GM13976 (cell line): ENCODE measurements at regions not wholly inside any gene's neighbourhood (a gene's known extent, or its start where the extent isn't known, plus 50 kb on each side); places are given as distances from the start of the nearest gene placed in this dataset.

Source experiments
- DNase-seq: peaks from one replicate; pipeline ENCODE4 v3.0.0; 2012; ENCODE audit warnings: low spot score
- in situ Hi-C: fragments of 300-500 bp; cut with MboI; formaldehyde crosslinking; loops from one replicate; pipeline ENCODE4 v1.12.0; 2022; ENCODE audit warnings: low sequenced_read_pairs, mixed read lengths, inconsistent platforms; ENCODE audit not compliant: unreplicated experiment
- TF ChIP-seq, protein P1 (sequence below): IDR thresholded peaks from 2 replicates; pipeline ENCODE4 v1.5.1; 2012; ENCODE audit warnings: borderline replicate concordance, mild to moderate bottlenecking; ENCODE audit not compliant: insufficient read depth; ENCODE audit errors: extremely low read depth, missing control alignments, control extremely low read depth

DNA sequence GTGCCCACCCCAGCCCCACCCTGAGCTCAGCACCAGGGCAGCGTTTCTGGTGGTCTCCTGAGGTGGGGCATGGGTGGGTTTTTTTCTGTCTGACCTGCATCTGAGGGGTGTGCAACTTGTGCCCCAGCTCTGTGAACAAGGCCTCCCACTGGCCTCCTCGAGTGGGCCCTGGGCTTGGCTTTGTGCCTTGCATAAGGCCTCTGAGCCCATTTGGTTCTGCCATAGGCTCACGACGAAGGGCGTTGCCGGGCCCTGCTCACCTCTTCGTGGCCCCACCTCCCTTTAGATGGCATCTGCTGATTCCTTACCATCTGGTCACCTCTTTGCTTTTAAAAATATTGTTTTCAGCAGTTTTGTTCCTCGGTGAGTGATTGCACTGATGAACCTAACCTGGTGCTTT lies 127.1 kb upstream of the COL5A1 start:
- TF ChIP-seq, protein P1, sequence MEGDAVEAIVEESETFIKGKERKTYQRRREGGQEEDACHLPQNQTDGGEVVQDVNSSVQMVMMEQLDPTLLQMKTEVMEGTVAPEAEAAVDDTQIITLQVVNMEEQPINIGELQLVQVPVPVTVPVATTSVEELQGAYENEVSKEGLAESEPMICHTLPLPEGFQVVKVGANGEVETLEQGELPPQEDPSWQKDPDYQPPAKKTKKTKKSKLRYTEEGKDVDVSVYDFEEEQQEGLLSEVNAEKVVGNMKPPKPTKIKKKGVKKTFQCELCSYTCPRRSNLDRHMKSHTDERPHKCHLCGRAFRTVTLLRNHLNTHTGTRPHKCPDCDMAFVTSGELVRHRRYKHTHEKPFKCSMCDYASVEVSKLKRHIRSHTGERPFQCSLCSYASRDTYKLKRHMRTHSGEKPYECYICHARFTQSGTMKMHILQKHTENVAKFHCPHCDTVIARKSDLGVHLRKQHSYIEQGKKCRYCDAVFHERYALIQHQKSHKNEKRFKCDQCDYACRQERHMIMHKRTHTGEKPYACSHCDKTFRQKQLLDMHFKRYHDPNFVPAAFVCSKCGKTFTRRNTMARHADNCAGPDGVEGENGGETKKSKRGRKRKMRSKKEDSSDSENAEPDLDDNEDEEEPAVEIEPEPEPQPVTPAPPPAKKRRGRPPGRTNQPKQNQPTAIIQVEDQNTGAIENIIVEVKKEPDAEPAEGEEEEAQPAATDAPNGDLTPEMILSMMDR = no peak
- in situ Hi-C loops = no loop called here
- no peak for DNase-seq

DNA sequence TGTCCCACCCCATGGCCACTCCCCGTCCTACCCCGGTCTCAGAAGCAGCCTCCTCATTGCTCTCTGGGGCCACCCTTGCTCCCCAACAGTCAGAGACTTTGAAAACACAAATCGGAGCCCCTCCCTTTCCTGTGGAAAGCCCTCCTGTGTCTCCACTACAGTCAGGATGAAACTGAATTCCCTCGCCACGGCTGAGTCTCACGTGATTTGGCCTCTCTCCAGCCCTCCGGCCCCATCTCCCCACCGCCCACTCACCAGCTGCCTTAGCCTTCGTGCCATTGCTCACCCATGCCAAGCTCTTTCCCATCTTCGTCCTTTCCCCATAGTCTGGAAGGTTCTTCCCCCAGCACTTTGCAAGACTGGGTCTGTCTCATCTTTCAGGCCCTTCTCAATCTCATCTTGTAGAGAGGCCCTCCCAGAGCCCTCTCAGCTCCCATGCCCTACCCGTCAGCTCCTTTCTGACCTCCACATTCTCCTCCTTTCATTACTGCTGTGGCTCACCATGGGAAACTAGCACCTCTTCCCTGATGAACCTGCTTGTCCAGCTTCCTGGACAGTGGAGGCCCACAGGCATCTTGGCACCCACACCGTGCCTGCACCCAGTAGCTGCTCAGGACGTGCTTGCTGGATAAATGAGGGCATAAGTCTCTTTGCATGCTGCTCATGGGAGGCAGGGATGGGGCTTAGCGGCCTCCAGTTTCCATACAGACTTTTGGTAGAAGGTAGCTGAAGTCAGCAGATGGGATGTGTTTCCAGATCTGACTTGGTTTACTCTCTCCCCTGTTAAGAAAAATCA lies 126.4 kb upstream of the COL5A1 start:
- DNase-seq = no peak
- in situ Hi-C loops = no loop called here
- TF ChIP-seq, protein P1 = no peak

DNA sequence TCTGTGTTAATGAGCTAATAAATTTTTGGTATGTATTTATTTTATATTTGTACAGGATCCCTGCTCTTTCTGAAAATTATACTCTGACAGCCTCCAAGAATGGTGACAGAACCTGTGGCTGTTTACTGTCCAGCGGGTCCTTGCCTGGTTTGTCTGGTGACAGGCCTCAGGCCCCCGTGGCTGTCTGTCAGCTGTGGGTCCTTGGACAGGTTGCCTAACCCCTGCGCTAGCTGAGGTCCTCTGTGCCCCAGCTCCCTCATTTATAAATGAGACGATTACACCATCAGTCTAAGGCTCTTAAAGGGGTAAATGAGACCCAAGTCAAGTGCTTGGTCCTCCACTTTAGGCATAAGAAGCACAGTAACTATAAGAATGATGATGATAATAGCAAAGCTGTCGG lies 125.1 kb upstream of the COL5A1 start:
- TF ChIP-seq, protein P1 = no peak
- in situ Hi-C loops = no loop called here
- no peak for DNase-seq

DNA sequence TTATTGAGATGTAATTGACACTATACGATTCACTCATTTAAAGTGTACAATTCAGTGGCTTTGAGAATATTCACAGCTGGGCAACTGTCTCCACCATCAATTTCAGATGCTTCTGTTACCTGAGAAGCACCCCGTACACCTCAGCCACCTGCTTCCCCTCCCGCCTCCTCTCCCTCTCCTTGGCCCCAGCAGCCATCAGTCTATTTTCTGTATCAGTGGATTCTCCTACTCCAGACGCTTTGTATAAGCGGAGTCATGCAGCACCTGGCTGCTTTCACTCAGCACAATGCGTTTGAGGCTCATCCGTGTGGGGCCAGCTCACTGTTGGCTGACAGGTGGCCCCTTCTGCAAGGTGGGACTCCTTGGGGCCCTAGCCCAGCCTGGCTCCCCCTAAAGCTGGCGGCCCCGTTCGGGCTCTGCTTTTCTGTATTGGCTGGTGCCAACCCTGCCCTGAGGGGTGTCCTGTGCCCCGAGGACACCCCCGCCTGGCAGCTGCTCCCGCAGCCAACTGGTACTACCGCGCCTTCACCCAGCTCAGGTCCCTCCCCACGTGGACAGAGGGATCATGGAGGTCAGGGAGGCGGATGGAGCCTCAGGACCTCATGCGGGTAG lies 124.4 kb upstream of the COL5A1 start:
- TF ChIP-seq, protein P1 = no peak
- DNase-seq = no peak
- in situ Hi-C loops = no loop called here

DNA sequence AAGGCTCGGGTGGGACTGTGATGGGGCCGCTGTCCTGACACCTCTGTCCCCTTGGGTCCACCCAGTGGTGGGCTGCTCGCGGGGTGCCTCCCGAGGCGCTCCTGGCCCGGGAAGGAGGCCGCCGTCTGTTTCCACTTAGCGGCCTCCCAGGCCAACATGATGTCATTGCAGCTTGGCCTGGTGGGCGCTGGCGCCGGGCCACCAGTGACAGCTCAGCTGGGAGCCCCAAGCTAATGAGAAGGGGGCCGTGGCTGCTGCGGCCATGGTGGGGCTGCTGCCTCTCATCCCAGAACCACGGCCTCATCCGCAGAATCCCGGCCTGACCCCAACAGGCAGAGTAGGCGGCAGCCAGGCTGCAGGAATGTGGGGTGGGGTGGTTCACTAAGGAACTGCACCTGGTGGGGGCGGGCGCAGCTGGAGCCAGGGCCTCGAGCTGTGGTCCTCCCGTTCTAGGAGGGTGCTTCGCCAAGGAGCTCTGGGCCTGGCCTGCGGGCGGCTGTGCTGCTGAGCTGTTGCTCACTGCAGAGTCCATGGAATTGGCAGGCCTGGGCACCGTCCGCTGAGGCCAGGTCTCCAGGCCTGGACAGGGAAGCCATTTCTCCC lies 123.5 kb upstream of the COL5A1 start:
- in situ Hi-C loops = no loop called here
- no peak for DNase-seq
- TF ChIP-seq, protein P1 = no peak

DNA sequence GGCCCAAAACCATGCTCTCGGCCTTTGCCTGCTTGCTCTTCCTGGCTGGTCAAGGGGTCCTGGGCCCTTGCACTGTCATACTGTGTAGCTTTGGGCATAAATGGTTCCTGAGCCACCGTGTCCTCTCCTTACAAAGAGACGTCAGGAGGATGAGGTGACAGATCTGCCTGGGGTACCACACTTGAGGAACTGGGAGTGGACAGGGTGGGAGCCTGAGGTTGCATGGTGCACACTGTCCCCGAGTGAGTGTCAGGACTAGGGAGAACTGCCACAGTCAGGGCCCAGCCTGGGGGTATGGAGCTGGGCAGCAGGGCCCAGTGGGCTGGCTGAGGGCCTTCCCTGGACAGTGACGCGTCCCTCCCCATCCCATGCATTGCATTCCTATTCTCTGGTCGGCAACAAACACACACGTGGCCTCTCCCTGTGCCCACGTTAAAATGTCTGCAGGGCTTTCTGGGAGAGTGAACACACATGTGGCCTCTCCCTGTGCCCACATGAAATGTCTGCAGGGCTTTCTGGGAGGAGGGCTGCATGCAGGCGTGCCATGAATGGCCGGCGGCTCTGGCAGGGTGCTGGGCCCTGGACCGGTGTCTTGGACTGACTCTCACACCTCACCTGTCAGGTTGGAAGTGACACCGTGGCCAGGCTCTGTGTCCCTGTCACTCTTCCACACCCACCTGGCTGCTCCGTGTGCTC lies 122.1 kb upstream of the COL5A1 start:
- no peak for DNase-seq

More for the DNA sequence above, 122.1 kb upstream of the COL5A1 start:
- in situ Hi-C loops = no loop called here
- TF ChIP-seq, protein P1 = no peak
